GM19397 (cell line): ENCODE measurements at regions not wholly inside any gene's neighbourhood (a gene's known extent, or its start where the extent isn't known, plus 50 kb on each side); places are given as distances from the start of the nearest gene placed in this dataset.
A peak's percentile ranks its signal among the peaks of the same experiment; 100 is the strongest.

Source experiments
- ATAC-seq: cut with Tn5 transposase; IDR thresholded peaks from one replicate; pipeline ENCODE4 v1.9.1; 2021; ENCODE audit warnings: mild to moderate bottlenecking, moderate library complexity; ENCODE audit not compliant: unreplicated experiment

DNA sequence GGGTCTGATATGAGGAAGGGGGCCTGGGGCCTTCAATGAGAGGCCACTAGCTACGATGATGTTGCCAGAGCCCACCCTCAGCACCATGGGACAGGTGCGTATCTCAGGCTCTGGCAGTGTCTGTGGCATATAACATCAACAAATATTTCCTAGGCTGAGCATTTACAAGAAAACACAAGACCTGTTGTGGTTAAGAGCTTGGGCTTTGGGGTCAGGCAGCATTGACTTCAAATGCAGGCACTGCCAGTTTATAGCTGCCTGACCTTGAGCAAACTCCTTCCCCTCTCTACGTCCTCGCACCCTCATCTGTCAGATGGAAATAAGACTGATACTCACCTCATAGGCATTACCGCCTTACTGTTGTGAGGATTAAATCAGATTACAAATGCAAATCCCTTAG lies 156.0 kb downstream of the KATNAL1 start:
- no peak for ATAC-seq

DNA sequence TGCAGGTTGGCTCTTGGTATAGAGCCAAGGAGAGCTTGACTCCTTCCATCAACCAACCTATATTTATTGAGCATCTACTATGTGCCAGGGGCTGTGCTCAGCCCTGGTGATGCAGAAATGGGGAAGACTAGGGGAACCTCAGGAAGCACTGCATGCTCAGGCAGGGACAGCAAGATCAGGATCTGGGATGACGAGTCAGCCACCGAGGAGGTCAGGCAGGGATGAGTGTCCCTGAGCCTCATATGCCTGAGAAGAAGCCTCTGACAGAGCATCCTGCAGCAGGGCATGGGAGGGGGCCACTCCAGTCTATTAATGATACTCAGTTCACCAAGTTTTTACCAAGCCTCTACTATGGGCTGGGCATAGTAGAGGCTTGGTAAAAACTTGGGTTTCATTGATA lies 158.1 kb downstream of the KATNAL1 start:
- ATAC-seq = no peak

- no peak for ATAC-seq
Observed at GRCh38 chr13:30148786-30149185, 158.6 kb downstream of the KATNAL1 start.

- ATAC-seq = no peak
Observed at GRCh38 chr13:30148171-30148754, 159.1 kb downstream of the KATNAL1 start.

GRCh38 chr13:30147421-30147820 lies 159.9 kb downstream of the KATNAL1 start:
- ATAC-seq = no peak

GRCh38 chr13:30147015-30147414 lies 160.3 kb downstream of the KATNAL1 start:
- ATAC-seq = no peak

GRCh38 chr13:30145709-30146367 lies 161.5 kb downstream of the KATNAL1 start:
- ATAC-seq = peak; percentile 56

GRCh38 chr13:30143666-30144400 lies 163.5 kb downstream of the KATNAL1 start:
- no peak for ATAC-seq

GRCh38 chr13:30142486-30143211 lies 164.7 kb downstream of the KATNAL1 start:
- no peak for ATAC-seq

- no peak for ATAC-seq
Observed at GRCh38 chr13:30141775-30142485, 165.4 kb downstream of the KATNAL1 start.

DNA sequence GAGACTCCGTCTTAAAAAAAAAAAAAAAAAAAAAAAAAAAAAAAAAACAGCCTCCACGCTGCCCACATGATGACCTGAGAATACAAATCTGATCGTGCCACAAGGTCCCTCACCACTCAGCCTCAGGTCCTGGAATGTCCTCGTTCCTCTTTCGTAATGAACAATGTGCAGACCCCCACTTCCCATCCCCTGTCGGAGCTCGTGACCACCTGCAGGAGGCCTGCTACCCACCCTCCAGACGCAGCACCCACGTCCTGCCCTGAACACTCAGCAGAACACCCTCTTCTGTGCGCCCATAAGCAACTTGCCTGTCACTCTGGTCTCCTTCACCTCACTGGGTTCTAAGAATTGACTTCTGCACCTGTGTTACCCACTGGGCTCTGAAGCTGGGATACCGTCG lies 166.4 kb downstream of the KATNAL1 start:
- no peak for ATAC-seq

GRCh38 chr13:30138511-30138910 lies 168.8 kb downstream of the KATNAL1 start:
- no peak for ATAC-seq

DNA sequence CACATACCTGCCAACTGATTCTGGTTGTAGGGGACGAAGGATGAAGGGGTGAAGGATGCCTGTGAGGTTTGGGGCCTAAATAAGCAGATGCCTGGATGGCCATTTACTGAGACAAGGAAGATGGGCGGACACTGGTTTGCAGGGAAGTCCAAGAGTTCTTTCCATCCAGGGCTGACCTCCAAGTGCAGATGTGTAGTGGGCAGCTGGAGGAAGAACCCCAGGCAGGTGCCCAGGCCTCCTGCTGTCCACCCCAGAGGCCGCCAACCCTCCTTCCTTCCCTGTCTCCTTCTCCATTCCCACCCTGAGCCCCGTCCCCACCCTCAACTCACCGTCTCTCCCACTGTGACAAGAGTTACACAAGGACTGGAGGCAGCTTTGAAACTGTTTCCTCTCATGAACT lies 171.5 kb downstream of the KATNAL1 start:
- no peak for ATAC-seq

DNA sequence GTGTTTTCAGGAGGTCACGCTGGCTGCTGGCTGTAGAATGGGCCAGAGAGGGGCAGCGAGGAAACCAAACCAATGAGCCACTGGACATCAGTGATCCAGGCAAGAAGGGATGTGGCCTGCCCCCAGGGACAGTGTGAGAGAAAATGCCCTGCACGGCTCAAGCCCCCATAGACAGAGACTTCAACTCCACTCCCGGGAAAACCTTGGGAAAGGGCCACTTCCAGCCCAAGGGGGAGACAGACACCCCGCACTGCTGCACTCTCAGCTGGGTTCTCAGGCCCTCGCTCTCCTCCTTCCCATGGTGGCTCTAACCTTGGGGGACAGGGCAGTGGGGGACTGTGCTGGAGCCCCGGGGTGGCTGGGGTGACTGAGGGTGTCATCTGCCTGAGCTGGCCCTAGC lies 172.0 kb downstream of the KATNAL1 start:
- ATAC-seq = no peak

DNA sequence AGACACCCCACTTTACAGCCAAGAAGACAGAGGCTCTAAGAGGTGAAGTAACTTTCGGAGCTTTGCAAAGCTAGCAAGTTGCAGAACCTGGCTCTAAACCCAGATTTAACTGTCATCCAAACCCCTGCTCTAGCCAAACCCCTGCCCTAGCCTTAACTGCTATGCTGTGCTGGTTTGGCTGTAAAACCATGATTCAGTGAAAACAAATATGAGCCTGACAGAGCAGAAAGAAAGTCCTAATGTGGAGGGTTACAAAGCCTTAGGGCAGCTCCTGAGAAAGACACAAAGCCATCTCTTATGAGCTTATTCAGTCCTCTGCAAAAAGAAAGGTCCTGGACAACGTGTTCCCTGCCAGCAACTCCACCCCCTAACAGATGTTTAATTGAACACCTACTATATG lies 172.8 kb downstream of the KATNAL1 start:
- ATAC-seq = no peak

DNA sequence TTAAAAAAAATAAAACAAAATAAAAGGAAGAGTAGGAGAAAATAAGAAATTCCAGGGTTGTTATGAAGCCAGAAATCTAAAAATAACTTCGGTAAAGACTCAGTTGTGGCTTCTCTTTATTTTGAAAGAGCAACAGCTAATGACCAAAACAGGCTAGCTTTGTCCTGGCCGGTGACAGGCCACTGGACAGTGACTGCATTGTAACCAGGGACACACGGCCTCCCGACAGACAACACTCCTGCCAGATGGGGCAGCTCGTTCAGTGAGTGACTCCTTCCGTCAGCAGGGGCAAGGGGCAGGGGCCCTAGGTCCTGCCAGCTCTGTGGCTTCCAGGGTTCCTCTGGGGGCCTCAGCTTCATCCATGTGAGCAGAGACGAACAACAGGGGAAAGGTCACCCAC lies 173.4 kb downstream of the KATNAL1 start:
- ATAC-seq = no peak

DNA sequence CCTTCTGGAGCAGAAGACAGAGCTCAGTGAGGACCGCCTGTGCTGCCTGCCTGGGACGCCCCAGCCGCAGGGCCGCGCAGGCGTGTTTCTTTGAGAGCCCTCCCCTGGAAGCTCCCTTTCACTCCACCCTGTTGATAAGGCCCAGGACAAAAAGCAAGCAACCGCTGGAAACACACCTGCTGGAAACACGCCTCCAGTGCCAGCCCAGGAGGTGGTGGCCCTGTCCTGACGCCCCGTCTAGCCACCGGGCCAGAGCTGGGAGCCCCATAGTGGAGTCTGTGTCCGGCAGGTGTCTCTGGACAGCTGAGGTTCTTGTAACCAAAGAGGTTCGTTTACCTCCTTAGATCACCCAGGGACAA lies 173.8 kb downstream of the KATNAL1 start:
- no peak for ATAC-seq

GRCh38 chr13:30132623-30133553 lies 174.5 kb downstream of the KATNAL1 start:
- ATAC-seq = peak; percentile 81

- ATAC-seq = no peak
Observed at GRCh38 chr13:30129411-30129810, 177.9 kb downstream of the KATNAL1 start.

- ATAC-seq = peak; percentile 60
Observed at GRCh38 chr13:30128591-30128990, 178.8 kb downstream of the KATNAL1 start.
